CD4-positive, alpha-beta T cell treated with Interferon gamma for 1 hour (primary cell): ENCODE measurements at regions not wholly inside any gene's neighbourhood (a gene's known extent, or its start where the extent isn't known, plus 50 kb on each side); places are given as distances from the start of the nearest gene placed in this dataset.
"Not testable (repeated sequence)": the region's sequence is repeated elsewhere in the genome, so short reads cannot be mapped to it uniquely, and the experiment has no call there.

Experiments
- DNase-seq: peaks from one replicate; pipeline ENCODE4 v3.0.0-alpha.2; 2020

DNA sequence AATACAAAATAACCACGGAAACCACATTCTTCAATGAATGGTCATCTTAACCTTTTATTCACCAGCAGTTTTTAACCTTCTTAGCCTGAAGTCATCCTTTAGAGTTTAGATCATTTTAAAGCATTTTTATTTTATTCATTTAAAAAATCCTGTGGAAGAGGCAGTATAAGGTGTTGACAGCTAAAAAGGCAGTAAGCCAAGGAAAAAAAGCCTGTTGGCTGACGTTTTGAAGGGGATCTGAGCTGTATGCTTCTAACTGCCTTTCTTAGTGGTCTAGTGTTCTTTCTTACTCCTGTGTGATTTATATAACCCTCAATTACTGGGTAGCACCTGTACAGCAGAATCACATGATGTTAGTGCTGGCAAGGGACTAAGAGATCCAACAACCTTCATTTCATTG lies 438.3 kb upstream of the SEL1L start:
- no peak for DNase-seq

DNA sequence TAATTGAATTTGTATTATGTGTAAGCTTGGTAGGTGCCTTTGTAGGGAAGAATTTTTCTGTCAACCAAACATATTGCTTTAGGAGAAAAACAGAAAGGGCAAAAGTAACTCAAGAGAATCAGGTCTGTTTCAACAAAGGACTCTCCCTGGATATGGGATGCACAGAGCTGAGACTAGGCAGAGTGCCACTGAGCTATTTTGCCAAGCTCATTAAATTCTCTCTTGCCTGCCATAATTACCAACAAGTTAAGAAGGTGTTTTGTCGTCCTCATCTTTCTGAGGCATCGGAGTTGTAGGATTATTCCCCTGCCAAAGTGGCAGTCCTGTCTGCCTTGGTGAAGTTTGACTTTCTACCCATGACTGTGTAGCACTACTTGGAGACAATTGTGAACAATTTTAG lies 438.9 kb upstream of the SEL1L start:
- no peak for DNase-seq

DNA sequence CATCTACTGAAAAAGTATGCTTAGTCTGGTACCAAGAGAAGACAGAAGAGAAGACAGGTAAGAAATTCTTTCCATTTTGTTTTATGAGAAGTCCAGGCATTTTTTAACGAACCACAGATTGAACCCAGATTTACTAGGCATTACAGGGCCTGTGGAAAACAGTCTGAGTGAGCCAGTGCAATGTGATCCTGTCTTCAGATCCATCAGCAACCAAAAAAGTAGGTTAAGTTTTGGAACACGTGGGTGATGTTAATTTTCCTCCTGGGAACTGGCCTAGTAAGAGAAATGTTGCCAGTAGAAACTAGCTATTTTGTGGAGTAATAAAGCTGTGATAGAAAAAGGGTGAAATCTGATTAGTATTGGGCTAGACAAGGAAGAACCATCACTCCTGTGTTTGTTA lies 440.9 kb upstream of the SEL1L start:
- no peak for DNase-seq

GRCh38 chr14:81980601-81981306 lies 447.1 kb upstream of the SEL1L start:
- no peak for DNase-seq

DNA sequence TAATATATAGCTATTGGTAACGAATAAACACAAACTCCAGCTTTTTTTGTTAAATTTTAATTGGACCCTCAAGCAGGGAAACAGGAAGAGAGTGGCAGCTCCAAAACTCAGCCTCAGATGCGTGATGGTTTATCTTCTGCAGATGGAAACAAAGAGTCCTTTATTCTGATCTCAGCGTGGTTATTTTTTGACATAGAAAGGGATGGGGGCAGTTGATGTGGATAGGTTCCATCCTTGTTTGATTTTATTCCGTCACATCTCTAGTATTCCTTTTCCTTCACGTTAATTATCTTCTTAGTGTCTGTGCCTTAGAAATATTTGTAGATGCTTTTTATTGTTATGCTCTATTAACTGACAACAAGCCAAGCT lies 447.6 kb upstream of the SEL1L start:
- no peak for DNase-seq

DNA sequence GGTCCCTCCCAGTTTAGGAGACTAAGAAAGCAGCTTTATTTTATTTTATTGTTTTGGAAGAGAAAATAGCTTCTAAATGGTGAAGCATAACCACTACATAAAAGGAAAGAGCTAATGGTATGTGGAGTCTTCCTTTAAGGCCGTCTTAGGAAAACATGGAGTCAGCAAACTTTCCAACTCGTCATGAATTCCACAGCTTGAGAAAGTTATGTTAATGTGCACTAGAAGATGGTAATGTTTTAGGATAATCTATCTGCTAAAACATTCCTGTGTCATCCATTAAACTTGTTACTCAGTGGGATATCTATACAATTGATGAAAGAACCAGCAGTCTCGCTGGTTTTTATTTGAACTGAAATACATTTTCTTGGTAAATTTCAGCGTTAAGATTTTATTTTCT lies 448.4 kb upstream of the SEL1L start:
- no peak for DNase-seq

DNA sequence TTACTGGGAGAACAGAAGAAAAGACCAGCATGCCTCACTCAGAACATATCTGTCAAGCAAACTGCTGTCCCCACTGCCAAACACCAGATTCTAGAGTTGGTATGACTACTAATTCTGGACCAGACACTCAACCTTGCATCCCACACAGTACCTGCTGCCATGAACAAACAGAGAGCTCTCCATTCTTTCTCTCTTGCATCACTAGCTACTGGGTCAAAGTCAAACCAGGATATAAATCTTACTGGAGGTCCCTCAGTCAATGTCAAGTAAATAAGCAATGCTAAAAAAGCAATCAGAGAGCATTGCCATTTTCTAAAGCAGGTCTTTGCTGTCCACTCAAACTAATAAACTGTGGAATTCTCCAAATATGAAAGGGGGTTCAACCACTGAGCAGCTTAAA lies 452.4 kb upstream of the SEL1L start:
- DNase-seq, result no peak

DNA sequence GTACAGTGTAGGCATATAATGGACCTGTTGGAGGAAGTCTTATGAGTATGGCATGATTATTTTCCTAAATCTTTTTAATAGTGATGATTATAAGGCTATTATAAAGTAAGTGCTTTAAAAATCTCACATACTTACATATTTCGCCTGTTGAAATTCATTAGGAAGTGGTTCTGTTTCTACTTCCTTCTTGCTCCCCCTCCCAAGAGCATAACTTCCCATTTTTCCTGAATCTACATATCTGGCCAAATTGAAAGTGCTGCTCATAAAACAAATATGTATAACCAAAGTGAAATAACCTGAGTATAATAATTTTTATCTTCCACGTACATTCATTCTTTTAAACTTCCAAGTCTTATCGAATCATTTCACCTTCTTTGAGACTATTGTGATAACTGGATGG lies 455.6 kb upstream of the SEL1L start:
- DNase-seq, result no peak

DNA sequence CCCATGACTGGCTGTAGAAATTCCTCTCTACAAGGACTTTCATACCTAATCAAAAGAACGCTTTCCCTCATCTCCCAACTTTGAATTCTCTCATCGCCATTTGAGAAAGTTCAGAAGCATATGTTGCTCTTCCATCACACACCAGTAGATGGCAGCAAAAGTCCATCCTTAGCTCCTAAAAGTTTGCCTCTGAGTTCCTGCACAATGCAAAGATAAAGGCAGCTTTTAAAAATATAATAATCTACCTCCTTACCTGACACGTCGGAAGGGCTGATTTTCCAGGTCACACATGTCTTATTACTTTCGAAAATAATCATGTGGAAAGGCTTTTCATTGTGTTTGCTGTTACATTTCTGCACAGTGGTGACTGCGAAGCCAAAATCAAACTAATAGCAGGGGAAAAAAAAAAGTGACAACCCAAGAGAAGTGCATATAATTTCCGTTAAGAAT lies 456.7 kb upstream of the SEL1L start:
- peak; percentile 0 for DNase-seq

- no peak for DNase-seq
Observed at GRCh38 chr14:81991998-81992397, 458.3 kb upstream of the SEL1L start.

- DNase-seq, result no peak
Observed at GRCh38 chr14:81993432-81993831, 459.8 kb upstream of the SEL1L start.

GRCh38 chr14:82003426-82003825 lies 469.8 kb upstream of the SEL1L start:
- DNase-seq, result no peak

GRCh38 chr14:82009076-82009475 lies 475.4 kb upstream of the SEL1L start:
- no peak for DNase-seq

DNA sequence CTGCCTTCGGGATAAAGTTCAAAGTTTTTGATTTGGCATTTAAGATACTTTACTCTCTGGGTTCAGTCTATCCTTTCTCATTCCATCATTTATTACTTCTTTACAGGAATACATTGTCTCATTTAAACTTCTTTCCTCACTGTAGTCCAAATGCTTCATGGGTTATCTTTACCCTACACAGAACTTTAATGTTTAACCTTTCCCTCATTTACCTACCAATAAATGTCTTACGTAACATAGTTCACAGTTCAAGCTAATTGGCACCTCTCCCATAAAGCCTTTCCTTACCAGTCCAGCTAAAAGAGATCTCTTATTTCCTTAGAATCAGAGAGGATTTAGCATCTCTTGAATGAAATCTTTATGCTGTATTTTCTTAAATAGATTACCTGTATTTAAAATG lies 476.3 kb upstream of the SEL1L start:
- no peak for DNase-seq

- no peak for DNase-seq
Observed at GRCh38 chr14:82011460-82011859, 477.8 kb upstream of the SEL1L start.

- DNase-seq, result no peak
Observed at GRCh38 chr14:82029038-82029437, 495.4 kb upstream of the SEL1L start.

DNA sequence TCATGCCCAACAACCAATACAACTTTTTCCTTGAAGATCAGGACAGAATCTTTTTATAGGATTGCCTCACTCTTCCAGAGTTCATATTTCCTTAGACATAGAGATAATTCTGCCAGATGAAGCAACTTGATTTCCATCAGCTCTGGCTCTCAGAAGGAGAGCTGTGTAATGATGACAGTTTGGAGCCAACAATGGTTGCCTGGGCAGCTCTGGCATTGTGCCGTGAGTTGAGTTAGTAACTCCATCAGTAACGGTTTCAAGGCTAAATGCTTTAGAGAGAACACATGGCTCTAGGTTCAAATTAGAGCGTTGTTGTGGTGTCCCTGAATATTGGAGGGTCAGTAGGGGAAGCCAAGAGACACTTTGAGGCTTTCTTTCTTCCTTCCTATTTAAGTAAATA lies 501.7 kb upstream of the SEL1L start:
- DNase-seq, result no peak

- not testable (repeated sequence) for DNase-seq
Observed at GRCh38 chr14:82038066-82038465, 504.4 kb upstream of the SEL1L start.

DNA sequence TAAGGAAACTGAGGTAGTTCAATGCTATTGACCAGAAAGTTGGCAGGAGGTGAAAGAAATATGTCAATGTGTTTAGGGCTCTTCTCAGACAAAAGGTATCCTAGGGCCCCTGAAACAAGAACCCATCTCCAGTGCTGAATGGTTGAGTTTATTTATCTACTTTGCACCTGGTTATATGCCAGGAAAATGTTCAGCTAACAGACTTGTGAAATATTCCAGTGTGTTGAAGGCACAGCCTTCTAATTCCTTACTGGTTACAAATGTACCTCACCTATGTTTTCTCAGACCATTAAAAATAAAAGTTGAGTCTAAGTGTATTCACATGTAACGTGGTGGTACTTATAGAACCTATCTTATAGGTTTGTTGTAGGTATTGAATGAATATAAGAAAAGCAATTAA lies 511.7 kb upstream of the SEL1L start:
- no peak for DNase-seq

GRCh38 chr14:82046512-82047226 lies 513.0 kb upstream of the SEL1L start:
- DNase-seq, result no peak

GRCh38 chr14:82047777-82048470 lies 514.3 kb upstream of the SEL1L start:
- DNase-seq, result no peak

DNA sequence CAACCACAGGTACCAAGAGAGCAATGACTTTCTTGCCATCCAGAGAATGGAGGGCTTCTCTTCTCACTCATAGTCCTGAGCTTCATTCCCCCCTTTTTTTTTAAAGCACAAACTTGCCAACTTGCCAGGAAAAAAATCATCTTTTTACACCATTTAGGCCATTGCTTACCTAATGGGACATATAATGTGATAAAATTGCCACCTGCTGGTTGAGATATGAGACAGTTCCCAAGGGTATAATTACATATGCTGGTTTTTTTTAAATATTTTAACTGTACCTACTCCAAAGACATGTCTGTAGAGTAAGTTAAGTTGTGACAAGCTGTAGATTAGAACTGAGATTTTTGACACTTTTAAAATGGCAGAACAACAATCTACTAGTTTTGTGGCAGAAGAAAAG lies 519.1 kb upstream of the SEL1L start:
- DNase-seq, result no peak

DNA sequence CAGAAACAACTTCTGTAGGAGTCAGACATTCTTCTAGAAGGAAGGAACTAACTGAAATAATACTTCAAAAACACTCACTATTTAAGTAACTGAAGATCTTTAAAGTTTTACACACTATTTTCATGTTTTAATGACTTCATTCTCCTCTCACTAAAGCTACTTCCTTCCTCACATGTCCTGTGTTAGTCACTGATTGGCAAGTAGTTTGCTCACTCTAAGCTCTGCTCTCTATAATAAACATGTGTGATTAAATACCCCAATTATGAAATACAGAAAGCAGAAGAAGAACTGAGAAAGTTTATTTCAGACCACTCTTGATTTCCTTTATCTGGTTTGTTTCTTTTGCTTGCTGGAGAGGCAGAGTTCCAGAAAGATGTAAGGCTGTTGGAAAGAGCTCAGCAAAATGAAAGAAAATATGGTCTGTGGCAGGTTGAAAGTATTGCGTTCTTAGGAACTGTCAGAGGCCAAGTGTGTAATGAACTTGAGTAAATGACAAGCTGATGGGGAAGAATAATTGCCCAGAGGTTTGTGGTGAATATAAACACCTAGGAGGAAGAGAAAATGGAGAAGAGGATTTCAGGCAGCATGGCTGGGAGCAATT lies 522.0 kb upstream of the SEL1L start:
- DNase-seq, result no peak

GRCh38 chr14:82060219-82060618 lies 526.6 kb upstream of the SEL1L start:
- no peak for DNase-seq
